ENCODE measurements at regions not wholly inside any gene's neighbourhood (a gene's known extent, or its start where the extent isn't known, plus 50 kb on each side); places are given as distances from the start of the nearest gene placed in this dataset.

GRCh38 chr7:86006909-86007308, 636.8 kb upstream of the GRM3 start:
- no peaks in the 10 kb centered on the region for H3K9me3 ChIP-seq (ENCODE audit: insufficient read depth in 2 of 2, low read depth in 1 of 2, low read length in 1 of 2)
- no peak overlapping the region for H2BK15ac ChIP-seq (ENCODE audit: low read length)
- no peak overlapping the region for H4K8ac ChIP-seq (ENCODE audit: extremely low read depth, insufficient read depth, low read length)
- no peak overlapping the region for H3K14ac ChIP-seq (ENCODE audit: insufficient read length)
- no peak overlapping the region for H3K4ac ChIP-seq (replicated peaks; ENCODE audit: insufficient read length, low read depth, low read length)
- FAIRE-seq (no peak), DNase-seq (ENCODE audit: low read depth in 1 of 2, low spot score in 2 of 2) (no peak)
- H3K36me3 ChIP-seq (ENCODE audit: control insufficient read depth in 2 of 4, insufficient read depth in 4 of 4, low read length in 3 of 4) = no peaks in the 10 kb centered on the region
- no peaks in the 10 kb centered on the region for H4K20me1 ChIP-seq (replicated peaks in 1 of 2; ENCODE audit: control insufficient read depth in 1 of 2, insufficient read depth in 2 of 2, low read length in 2 of 2)
- no peak overlapping the region for H2BK12ac ChIP-seq (ENCODE audit: low read depth, low read length)
- no peak overlapping the region for H2BK20ac ChIP-seq (ENCODE audit: low read length)
- POLR2A ChIA-PET (ENCODE audit: partially characterized antibody) = no interaction called here
- no peak overlapping the region for H2AK5ac ChIP-seq (ENCODE audit: low read depth, low read length)
- H3K27ac ChIP-seq (ENCODE audit: low read depth, low read length) = no peak overlapping the region
- H4K5ac ChIP-seq (ENCODE audit: insufficient read length, low read depth, low read length) = no peak overlapping the region
- no peak overlapping the region for H2BK5ac ChIP-seq (ENCODE audit: low read depth, low read length)
- no peak overlapping the region for H3K4me3 ChIP-seq (ENCODE audit: extremely low read depth in 1 of 4, insufficient read depth in 2 of 4, low read depth in 3 of 4, low read length in 4 of 4)
- H3K79me2 ChIP-seq (ENCODE audit: control insufficient read depth in 1 of 2, insufficient read depth in 2 of 2, low read length in 2 of 2) = no peaks in the 10 kb centered on the region
- WGBS, 2 experiments (ENCODE audit: extremely low coverage in 1 of 2, insufficient coverage in 1 of 2, insufficient read length in 1 of 2, insufficient replicate concordance in 2 of 2, low coverage in 1 of 2, low lambda C conversion rate in 2 of 2, missing lambda C conversion rate in 1 of 2) = 84% methylated on average over 2 of the region's 2 CpGs; no CpG with 5 or more reads in 1 of the 2 experiments
- H3K4me2 ChIP-seq (ENCODE audit: insufficient read depth in 1 of 2, low read depth in 2 of 2, low read length in 2 of 2) = no peak overlapping the region
- no peaks in the 10 kb centered on the region for H3K27me3 ChIP-seq (replicated peaks in 1 of 4; ENCODE audit: control insufficient read depth in 3 of 4, extremely low read depth in 1 of 4, insufficient read depth in 3 of 4, low read length in 3 of 4)
- H3K23ac ChIP-seq (ENCODE audit: insufficient read length) = no peak overlapping the region
- H3K4me1 ChIP-seq (replicated peaks in 1 of 4; ENCODE audit: control insufficient read depth in 3 of 4, insufficient read depth in 4 of 4, low read length in 3 of 4) = no peaks in the 10 kb centered on the region
- H2AFZ ChIP-seq (ENCODE audit: low read length) = peak overlapping the region; percentile 86
- H3K23me2 ChIP-seq (ENCODE audit: low read depth, low read length) = no peaks in the 10 kb centered on the region
- no peak overlapping the region for H4K91ac ChIP-seq (replicated peaks; ENCODE audit: insufficient read length, low read length)
- H3K9ac ChIP-seq (replicated peaks in 1 of 4; ENCODE audit: extremely low read depth in 1 of 4, low read depth in 3 of 4, low read length in 3 of 4) = no peak overlapping the region
- no peak overlapping the region for H3K56ac ChIP-seq (replicated peaks; ENCODE audit: insufficient read length, low read depth, low read length)
- CTCF ChIA-PET (ENCODE audit: partially characterized antibody) = interaction anchor here (0.8 kb wide), 1 partner anchor 16 kb away, joined by 3 read pairs; no protein-coding TSS in a partner anchor
- no peak overlapping the region for H3K18ac ChIP-seq (ENCODE audit: extremely low read depth, low read length)
- H3K79me1 ChIP-seq (ENCODE audit: low read depth, low read length) = no peaks in the 10 kb centered on the region
- no peak overlapping the region for H2BK120ac ChIP-seq (replicated peaks; ENCODE audit: low read depth, low read length)
- TF ChIP-seq TCF12 (IDR thresholded peaks at IDR 0.05; ENCODE audit: low read depth, low read length) = no peak
- TF ChIP-seq, protein P1, sequence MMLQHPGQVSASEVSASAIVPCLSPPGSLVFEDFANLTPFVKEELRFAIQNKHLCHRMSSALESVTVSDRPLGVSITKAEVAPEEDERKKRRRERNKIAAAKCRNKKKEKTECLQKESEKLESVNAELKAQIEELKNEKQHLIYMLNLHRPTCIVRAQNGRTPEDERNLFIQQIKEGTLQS (IDR thresholded peaks at IDR 0.05; ENCODE audit: insufficient read depth, low read depth, low read length) = no peak
- TF ChIP-seq SP1 (IDR thresholded peaks at IDR 0.05; ENCODE audit: low read depth, low read length) = no peak
- no peak for TF ChIP-seq SP2 (IDR thresholded peaks at IDR 0.05; ENCODE audit: low read length)
- TF ChIP-seq POLR2A (IDR thresholded peaks at IDR 0.05; ENCODE audit: control extremely low read depth in 1 of 2, low read depth in 2 of 2, low read length in 2 of 2) = no peak
- TF ChIP-seq ZNF274 (IDR thresholded peaks at IDR 0.05; ENCODE audit: borderline replicate concordance, extremely low read depth, low read length) = no peak
- TF ChIP-seq GABPA (IDR thresholded peaks at IDR 0.05; ENCODE audit: borderline replicate concordance, insufficient read depth, low read length) = no peak
- no peak for TF ChIP-seq BRCA1 (IDR thresholded peaks at IDR 0.05; ENCODE audit: low read depth, low read length)
- TF ChIP-seq HDAC2 (IDR thresholded peaks at IDR 0.05; ENCODE audit: borderline replicate concordance in 1 of 2, low read depth in 2 of 2, low read length in 2 of 2) = no peak
- TF ChIP-seq RAD21 (IDR thresholded peaks at IDR 0.05 in 1 of 2, conservative IDR thresholded peaks at IDR 0.05 in 1 of 2; ENCODE audit: low read depth in 2 of 2, low read length in 2 of 2) = no peak
- no peak for TF ChIP-seq PHF8 (conservative IDR thresholded peaks at IDR 0.05; ENCODE audit: low read depth, low read length)
- no peak for TF ChIP-seq CEBPB (IDR thresholded peaks at IDR 0.05; ENCODE audit: low read depth, low read length)
- TF ChIP-seq, protein P2, sequence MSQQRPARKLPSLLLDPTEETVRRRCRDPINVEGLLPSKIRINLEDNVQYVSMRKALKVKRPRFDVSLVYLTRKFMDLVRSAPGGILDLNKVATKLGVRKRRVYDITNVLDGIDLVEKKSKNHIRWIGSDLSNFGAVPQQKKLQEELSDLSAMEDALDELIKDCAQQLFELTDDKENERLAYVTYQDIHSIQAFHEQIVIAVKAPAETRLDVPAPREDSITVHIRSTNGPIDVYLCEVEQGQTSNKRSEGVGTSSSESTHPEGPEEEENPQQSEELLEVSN (IDR thresholded peaks at IDR 0.05) = no peak
- no peak for TF ChIP-seq POLR2AphosphoS5 (IDR thresholded peaks at IDR 0.05; ENCODE audit: low read depth, low read length)

All from H1 (cell line).